Testis (tissue), 2 donors: ENCODE measurements at regions not wholly inside any gene's neighbourhood (a gene's known extent, or its start where the extent isn't known, plus 50 kb on each side); places are given as distances from the start of the nearest gene placed in this dataset.

Experiments
- POLR2A ChIP-seq: fragments of 450-650 bp; IDR thresholded peaks from one replicate; pipeline ENCODE4 v1.6.1; 2017; ENCODE audit warnings: antibody characterized with exemption, mild to moderate bottlenecking, moderate library complexity
- TF ChIP-seq, protein P1 (sequence below), 3 experiments: fragments of 450-650 bp in 2 of 3; fragments of 200-600 bp in 1 of 3; sonication (generic) in 1 of 3; IDR thresholded peaks; one replicate each; pipeline ENCODE4 v1.5.1; 2016 to 2019; ENCODE audit warnings: antibody characterized with exemption in 3 of 3, mild to moderate bottlenecking in 2 of 3, moderate library complexity in 1 of 3

DNA sequence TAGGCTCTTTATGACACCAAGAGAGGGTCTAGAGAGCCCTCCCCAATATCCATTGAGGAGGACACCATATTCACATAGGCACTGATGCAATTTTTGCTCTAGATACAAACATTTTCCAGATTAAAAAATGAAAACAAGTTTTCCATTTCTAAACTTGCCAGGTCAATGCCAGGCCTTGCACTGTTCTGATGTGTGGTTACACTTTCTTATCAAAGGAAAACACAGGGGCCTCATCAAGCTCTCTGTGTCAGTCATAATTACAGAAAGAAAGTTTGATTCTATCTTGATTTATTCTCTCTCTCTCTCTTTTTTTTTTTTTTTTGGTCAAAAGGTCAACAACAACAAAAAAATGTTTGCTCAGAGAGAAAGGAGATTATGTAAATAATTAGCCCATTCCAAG lies 80.2 kb upstream of the ACSL4 start:
- TF ChIP-seq, protein P1, sequence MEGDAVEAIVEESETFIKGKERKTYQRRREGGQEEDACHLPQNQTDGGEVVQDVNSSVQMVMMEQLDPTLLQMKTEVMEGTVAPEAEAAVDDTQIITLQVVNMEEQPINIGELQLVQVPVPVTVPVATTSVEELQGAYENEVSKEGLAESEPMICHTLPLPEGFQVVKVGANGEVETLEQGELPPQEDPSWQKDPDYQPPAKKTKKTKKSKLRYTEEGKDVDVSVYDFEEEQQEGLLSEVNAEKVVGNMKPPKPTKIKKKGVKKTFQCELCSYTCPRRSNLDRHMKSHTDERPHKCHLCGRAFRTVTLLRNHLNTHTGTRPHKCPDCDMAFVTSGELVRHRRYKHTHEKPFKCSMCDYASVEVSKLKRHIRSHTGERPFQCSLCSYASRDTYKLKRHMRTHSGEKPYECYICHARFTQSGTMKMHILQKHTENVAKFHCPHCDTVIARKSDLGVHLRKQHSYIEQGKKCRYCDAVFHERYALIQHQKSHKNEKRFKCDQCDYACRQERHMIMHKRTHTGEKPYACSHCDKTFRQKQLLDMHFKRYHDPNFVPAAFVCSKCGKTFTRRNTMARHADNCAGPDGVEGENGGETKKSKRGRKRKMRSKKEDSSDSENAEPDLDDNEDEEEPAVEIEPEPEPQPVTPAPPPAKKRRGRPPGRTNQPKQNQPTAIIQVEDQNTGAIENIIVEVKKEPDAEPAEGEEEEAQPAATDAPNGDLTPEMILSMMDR (IDR thresholded peaks at IDR 0.05) = no peak
- TF ChIP-seq POLR2A = no peak
